Endothelial cell of umbilical vein (primary cell): ENCODE measurements at regions not wholly inside any gene's neighbourhood (a gene's known extent, or its start where the extent isn't known, plus 50 kb on each side); places are given as distances from the start of the nearest gene placed in this dataset.

ENCODE experiments used
- BruUV-seq: library from RNA; stranded (reverse); fragments of 400-500 nt; replicated peaks from 2 replicates; lab custom pipeline; 2021; lab: Mats Ljungman, UMichigan
- CTCF ChIA-PET: fragments of 300-600, 350-600 bp; sonication (Branson Sonifier 250); formaldehyde crosslinking; loops from one replicate; lab custom pipeline; 2021; ENCODE audit warnings: antibody characterized with exemption, inconsistent platforms; lab: Charles Lee
- POLR2A ChIA-PET: fragments of 300-600, 350-600 bp; sonication (Branson Sonifier 250); formaldehyde crosslinking; loops from one replicate; lab custom pipeline; 2021; ENCODE audit warnings: antibody characterized with exemption, inconsistent platforms; lab: Charles Lee
- DNase-seq: peaks from one replicate; pipeline ENCODE4 v3.0.0-alpha.2; 2011; ENCODE audit warnings: low read depth, low spot score
- FAIRE-seq: peaks from 2 replicates; lab custom pipeline; 2011; peaks lifted over from hg19 to GRCh38; lab: Jason Lieb, UNC
- H2AFZ ChIP-seq: 2 replicates; pipeline ENCODE4 v1.6.0; 2012; ENCODE audit warnings: low read depth, low read length, control low read depth, inconsistent platforms
- H3K27ac ChIP-seq: 2 replicates; pipeline ENCODE4 v1.5.1; 2011; ENCODE audit warnings: low read depth, mild to moderate bottlenecking, control low read depth, low read length, moderate library complexity; ENCODE audit not compliant: insufficient read depth
- H3K27me3 ChIP-seq, 2 experiments: 2 replicates each; pipeline versions ENCODE4 v1.6.0 to v1.6.1; 2011; ENCODE audit warnings: low read length in 2 of 2, mixed read lengths in 1 of 2; ENCODE audit not compliant: control insufficient read depth in 2 of 2, insufficient read depth in 2 of 2
- H3K36me3 ChIP-seq, 2 experiments: 2 replicates in 1 of 2; 3 replicates in 1 of 2; pipeline ENCODE4 v1.5.1; 2011; ENCODE audit warnings: low read length in 2 of 2, mild to moderate bottlenecking in 1 of 2, moderate library complexity in 1 of 2; ENCODE audit not compliant: control insufficient read depth in 2 of 2, insufficient read depth in 2 of 2; ENCODE audit errors: extremely low read depth in 1 of 2
- H3K4me1 ChIP-seq: 3 replicates; pipeline ENCODE4 v1.5.1; 2011; ENCODE audit warnings: mild to moderate bottlenecking, low read length; ENCODE audit not compliant: control insufficient read depth, insufficient read depth; ENCODE audit errors: extremely low read depth
- H3K4me2 ChIP-seq: 2 replicates; pipeline ENCODE4 v1.6.1; 2011; ENCODE audit warnings: low read length, control low read depth, mixed read lengths; ENCODE audit not compliant: insufficient read depth
- H3K4me3 ChIP-seq, 3 experiments: fragments of 200-600 bp in 1 of 3; sonication (generic), shearing (Covaris generic) in 1 of 3; replicated peaks in 1 of 3; 2 replicates each; pipeline ENCODE4 v1.5.1; 2011 to 2016; ENCODE audit warnings: control low read depth in 3 of 3, low read length in 3 of 3, mild to moderate bottlenecking in 2 of 3, inconsistent platforms in 1 of 3, low read depth in 1 of 3, moderate library complexity in 1 of 3; ENCODE audit not compliant: insufficient read depth in 1 of 3
- H3K79me2 ChIP-seq: 2 replicates; pipeline ENCODE4 v1.6.0; 2012; ENCODE audit warnings: low read length, inconsistent platforms; ENCODE audit not compliant: control insufficient read depth, insufficient read depth
- H3K9ac ChIP-seq: replicated peaks from 2 replicates; pipeline ENCODE3; 2011; ENCODE audit warnings: low read length, control low read depth; ENCODE audit not compliant: insufficient read depth; ENCODE audit errors: extremely low read depth
- H3K9me1 ChIP-seq: replicated peaks from 3 replicates; pipeline ENCODE4 v1.6.0; 2011; ENCODE audit warnings: mild to moderate bottlenecking, low read length; ENCODE audit not compliant: control insufficient read depth, insufficient read depth; ENCODE audit errors: extremely low read depth
- H3K9me3 ChIP-seq: replicated peaks from 2 replicates; pipeline ENCODE4 v1.5.1; 2012; ENCODE audit warnings: low read length, inconsistent platforms; ENCODE audit not compliant: control insufficient read depth, insufficient read depth
- H4K20me1 ChIP-seq: replicated peaks from 2 replicates; pipeline ENCODE3; 2011; ENCODE audit warnings: mild to moderate bottlenecking, low read length; ENCODE audit not compliant: control insufficient read depth, insufficient read depth; ENCODE audit errors: extremely low read depth
- EZH2 ChIP-seq: IDR thresholded peaks from 2 replicates; pipeline ENCODE4 v1.6.1; 2012; ENCODE audit warnings: borderline replicate concordance, low read depth, mild to moderate bottlenecking, moderate library complexity, low read length, inconsistent platforms; ENCODE audit not compliant: severe bottlenecking
- FOS ChIP-seq: IDR thresholded peaks from 2 replicates; pipeline ENCODE4 v1.6.1; 2011; ENCODE audit warnings: mild to moderate bottlenecking, low read length, moderate library complexity, borderline replicate concordance; ENCODE audit not compliant: insufficient read depth
- GATA2 ChIP-seq: IDR thresholded peaks from 2 replicates; pipeline ENCODE4 v1.7.0; 2011; ENCODE audit warnings: low read depth, mild to moderate bottlenecking, moderate library complexity, mixed read lengths, low read length; ENCODE audit not compliant: insufficient read length, insufficient read depth
- JUN ChIP-seq: IDR thresholded peaks from 2 replicates; pipeline ENCODE4 v1.6.1; 2011; ENCODE audit warnings: borderline replicate concordance, low read depth; ENCODE audit not compliant: insufficient read length, insufficient read depth
- MYC ChIP-seq: IDR thresholded peaks from one replicate; pipeline ENCODE4 v1.6.1; 2011; ENCODE audit warnings: mild to moderate bottlenecking, low read depth, low read length
- POLR2A ChIP-seq: IDR thresholded peaks from 2 replicates; pipeline ENCODE4 v1.6.1; 2012; ENCODE audit warnings: low read depth, mild to moderate bottlenecking, control low read depth, low read length
- POLR2AphosphoS5 ChIP-seq: IDR thresholded peaks from 2 replicates; pipeline ENCODE4 v1.6.1; 2012; ENCODE audit warnings: low read depth, mild to moderate bottlenecking, control low read depth, low read length, moderate library complexity; ENCODE audit not compliant: insufficient read depth
- dilution Hi-C: fragments of 300-500 bp; cut with MboI; formaldehyde crosslinking; loops from one replicate; pipeline ENCODE4 v1.15.0; 2019; ENCODE audit warnings: low sequenced_read_pairs; ENCODE audit not compliant: extremely low pct_ligation_motif_present
- intact Hi-C: fragments of 100-400 bp; cut with micrococcal nuclease; formaldehyde crosslinking; loops from one replicate; pipeline ENCODE4 v1.10.0; 2022
- TF ChIP-seq, protein P1 (sequence below), 2 donors: IDR thresholded peaks; 1 replicate in 1 of 2; 2 replicates in 1 of 2; pipeline ENCODE4 v1.5.1; 2011; ENCODE audit warnings: low read length in 2 of 2, mild to moderate bottlenecking in 2 of 2, moderate library complexity in 2 of 2, control low read depth in 1 of 2, inconsistent platforms in 1 of 2, low read depth in 1 of 2; ENCODE audit not compliant: insufficient read depth in 1 of 2; ENCODE audit errors: extremely low read depth in 1 of 2
- TF ChIP-seq, protein P2 (sequence below): IDR thresholded peaks from 2 replicates; pipeline ENCODE4 v1.6.1; 2011; ENCODE audit not compliant: insufficient read depth, insufficient read length

DNA sequence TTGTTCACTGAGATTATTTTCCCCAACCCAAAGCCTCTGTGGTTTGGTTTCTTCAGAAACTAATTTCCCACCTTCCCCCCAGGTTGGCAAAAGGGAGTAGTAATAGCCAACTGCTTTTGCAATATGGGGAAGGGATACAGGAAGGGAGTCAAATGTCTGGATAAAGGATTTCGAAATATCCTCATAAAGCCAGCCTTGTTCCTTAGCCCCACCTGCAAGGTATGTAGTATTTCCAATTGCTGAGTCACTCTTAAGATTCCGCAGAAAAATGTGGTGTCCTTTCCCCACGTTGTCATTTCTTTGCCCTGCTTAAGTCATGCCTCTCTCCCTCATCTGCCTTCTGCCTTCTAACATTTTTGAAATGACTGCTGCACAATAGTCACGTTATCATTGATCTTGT is 138.8 kb upstream of the DCAF8L1 start:
- FAIRE-seq = no peak
- H3K36me3 ChIP-seq = no peaks in the 10 kb centered on the region
- no peak overlapping the region for H3K4me2 ChIP-seq
- POLR2A ChIA-PET = no interaction called here
- no peaks in the 10 kb centered on the region for H4K20me1 ChIP-seq
- no peak overlapping the region for H3K27ac ChIP-seq
- dilution Hi-C loops = no loop called here
- H3K9me3 ChIP-seq = no peaks in the 10 kb centered on the region
- no peak for DNase-seq
- intact Hi-C loops = no loop called here
- H3K4me1 ChIP-seq = peaks cover 8% of the 10 kb centered on the region
- H2AFZ ChIP-seq = no peak overlapping the region
- no peaks in the 10 kb centered on the region for H3K27me3 ChIP-seq
- no TSS peak for BruUV-seq
- CTCF ChIA-PET = no interaction called here
- TF ChIP-seq FOS (no peak), POLR2A (no peak), EZH2 (no peak), GATA2 (no peak), POLR2AphosphoS5 (no peak), JUN (no peak), MYC (no peak)
- TF ChIP-seq, protein P1, sequence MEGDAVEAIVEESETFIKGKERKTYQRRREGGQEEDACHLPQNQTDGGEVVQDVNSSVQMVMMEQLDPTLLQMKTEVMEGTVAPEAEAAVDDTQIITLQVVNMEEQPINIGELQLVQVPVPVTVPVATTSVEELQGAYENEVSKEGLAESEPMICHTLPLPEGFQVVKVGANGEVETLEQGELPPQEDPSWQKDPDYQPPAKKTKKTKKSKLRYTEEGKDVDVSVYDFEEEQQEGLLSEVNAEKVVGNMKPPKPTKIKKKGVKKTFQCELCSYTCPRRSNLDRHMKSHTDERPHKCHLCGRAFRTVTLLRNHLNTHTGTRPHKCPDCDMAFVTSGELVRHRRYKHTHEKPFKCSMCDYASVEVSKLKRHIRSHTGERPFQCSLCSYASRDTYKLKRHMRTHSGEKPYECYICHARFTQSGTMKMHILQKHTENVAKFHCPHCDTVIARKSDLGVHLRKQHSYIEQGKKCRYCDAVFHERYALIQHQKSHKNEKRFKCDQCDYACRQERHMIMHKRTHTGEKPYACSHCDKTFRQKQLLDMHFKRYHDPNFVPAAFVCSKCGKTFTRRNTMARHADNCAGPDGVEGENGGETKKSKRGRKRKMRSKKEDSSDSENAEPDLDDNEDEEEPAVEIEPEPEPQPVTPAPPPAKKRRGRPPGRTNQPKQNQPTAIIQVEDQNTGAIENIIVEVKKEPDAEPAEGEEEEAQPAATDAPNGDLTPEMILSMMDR (IDR thresholded peaks at IDR 0.05; ENCODE audit: extremely low read depth in 1 of 2, insufficient read depth in 1 of 2, low read depth in 1 of 2, low read length in 2 of 2) = no peak
- TF ChIP-seq, protein P2, sequence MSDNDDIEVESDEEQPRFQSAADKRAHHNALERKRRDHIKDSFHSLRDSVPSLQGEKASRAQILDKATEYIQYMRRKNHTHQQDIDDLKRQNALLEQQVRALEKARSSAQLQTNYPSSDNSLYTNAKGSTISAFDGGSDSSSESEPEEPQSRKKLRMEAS = no peak
- no peaks in the 10 kb centered on the region for H3K79me2 ChIP-seq
- H3K4me3 ChIP-seq = no peak overlapping the region
- H3K9me1 ChIP-seq = no peaks in the 10 kb centered on the region
- no peak overlapping the region for H3K9ac ChIP-seq
